DND-41 (cell line): ENCODE measurements at regions not wholly inside any gene's neighbourhood (a gene's known extent, or its start where the extent isn't known, plus 50 kb on each side); places are given as distances from the start of the nearest gene placed in this dataset.

Experiments used
- CTCF ChIP-seq: IDR thresholded peaks from 2 replicates; pipeline ENCODE4 v1.5.1; 2012; ENCODE audit warnings: borderline replicate concordance, low read length, moderate library complexity, mild to moderate bottlenecking; ENCODE audit not compliant: poor library complexity, severe bottlenecking; ENCODE audit errors: extremely low read depth
- EZH2 ChIP-seq: IDR thresholded peaks from 3 replicates; pipeline ENCODE4 v1.6.1; 2012; ENCODE audit warnings: borderline replicate concordance, low read depth, mild to moderate bottlenecking, moderate library complexity, low read length, inconsistent platforms; ENCODE audit not compliant: severe bottlenecking

GRCh38 chr6:109301418-109301817 is 80.8 kb downstream of the CD164 start:
- TF ChIP-seq CTCF (no peak), EZH2 (no peak)
